ENCODE measurements at regions not wholly inside any gene's neighbourhood (a gene's known extent, or its start where the extent isn't known, plus 50 kb on each side); places are given as distances from the start of the nearest gene placed in this dataset.

DNA sequence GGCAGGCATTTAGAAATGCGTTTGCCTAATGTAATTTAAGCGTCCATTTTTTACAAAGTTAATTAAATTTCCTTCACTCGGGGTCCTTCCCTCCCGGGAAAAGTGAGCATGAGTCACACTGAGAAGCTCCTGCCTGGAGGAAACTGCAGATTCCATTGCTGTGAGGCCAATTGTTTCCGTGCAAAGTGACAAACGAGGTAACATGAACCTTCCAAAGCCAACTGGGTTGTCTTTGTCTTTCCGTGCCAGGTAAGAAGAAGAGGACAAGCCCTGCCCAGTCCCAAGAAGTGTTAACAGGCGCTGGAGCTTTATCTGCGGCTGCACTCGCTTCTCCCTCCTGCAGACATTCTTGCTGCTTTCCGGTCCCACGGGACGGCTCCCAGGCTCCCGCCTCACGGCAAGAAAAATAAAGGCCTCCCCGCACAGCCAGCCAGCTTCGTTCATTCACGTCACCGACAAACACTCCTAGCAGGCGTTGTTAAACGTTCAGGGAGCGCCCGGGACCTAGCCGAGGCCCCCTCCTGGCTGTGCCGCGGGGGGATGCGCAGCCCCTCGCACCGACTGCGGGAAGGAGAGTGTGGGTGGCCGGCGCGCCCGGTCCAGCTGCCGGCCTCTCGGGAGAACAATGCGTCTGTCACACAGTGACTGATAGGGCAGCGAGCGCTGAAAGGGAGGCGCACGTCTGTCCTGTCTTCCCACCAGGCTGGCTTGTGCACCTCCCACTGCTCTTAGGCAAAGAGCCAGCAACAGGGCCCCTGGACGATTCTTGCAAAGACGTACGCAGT is 61.5 kb upstream of the HDDC2 start:
- no peaks in the 10 kb centered on the region for H3K36me3 ChIP-seq
- intact Hi-C loops (cut with DNase I; ENCODE audit: low total_unique reads) = loop anchor here (10.0 kb wide), 1 partner anchor 82 kb away; no protein-coding TSS in a partner anchor
- H3K9me3 ChIP-seq = no peaks in the 10 kb centered on the region
- H3K4me1 ChIP-seq = peaks cover 0 to 68% (median 36%) of the 10 kb centered on the region in 4 donors
- TF ChIP-seq, protein P1, sequence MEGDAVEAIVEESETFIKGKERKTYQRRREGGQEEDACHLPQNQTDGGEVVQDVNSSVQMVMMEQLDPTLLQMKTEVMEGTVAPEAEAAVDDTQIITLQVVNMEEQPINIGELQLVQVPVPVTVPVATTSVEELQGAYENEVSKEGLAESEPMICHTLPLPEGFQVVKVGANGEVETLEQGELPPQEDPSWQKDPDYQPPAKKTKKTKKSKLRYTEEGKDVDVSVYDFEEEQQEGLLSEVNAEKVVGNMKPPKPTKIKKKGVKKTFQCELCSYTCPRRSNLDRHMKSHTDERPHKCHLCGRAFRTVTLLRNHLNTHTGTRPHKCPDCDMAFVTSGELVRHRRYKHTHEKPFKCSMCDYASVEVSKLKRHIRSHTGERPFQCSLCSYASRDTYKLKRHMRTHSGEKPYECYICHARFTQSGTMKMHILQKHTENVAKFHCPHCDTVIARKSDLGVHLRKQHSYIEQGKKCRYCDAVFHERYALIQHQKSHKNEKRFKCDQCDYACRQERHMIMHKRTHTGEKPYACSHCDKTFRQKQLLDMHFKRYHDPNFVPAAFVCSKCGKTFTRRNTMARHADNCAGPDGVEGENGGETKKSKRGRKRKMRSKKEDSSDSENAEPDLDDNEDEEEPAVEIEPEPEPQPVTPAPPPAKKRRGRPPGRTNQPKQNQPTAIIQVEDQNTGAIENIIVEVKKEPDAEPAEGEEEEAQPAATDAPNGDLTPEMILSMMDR (IDR thresholded peaks at IDR 0.05) = no peak
- H3K27me3 ChIP-seq = no peaks in the 10 kb centered on the region
- peak; percentile 70 to 95 for DNase-seq
- peak overlapping the region; percentile 90 to 91 for H3K27ac ChIP-seq
- H3K4me3 ChIP-seq = peak overlapping the region; percentile 56 to 65

DNA sequence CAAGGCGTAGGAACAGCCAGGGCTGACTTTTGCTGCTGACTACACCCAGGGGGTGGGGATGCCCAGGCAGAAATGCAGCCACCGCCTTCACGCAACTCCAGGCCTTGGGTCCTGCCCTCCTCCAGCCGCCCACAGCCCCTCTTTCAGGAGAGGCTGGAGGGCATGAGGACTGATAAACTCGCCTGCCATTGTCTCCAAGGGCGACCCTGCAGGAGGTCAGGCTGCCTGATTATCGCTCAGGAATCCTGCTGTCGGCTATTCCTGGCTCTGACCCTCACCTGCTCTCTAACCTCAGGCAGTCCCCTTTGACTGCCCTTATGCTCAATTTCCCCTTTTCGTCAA is 62.0 kb upstream of the HDDC2 start:
- peak overlapping the region; percentile 56 to 65 for H3K4me3 ChIP-seq
- peak overlapping the region; percentile 90 to 91 for H3K27ac ChIP-seq
- H3K36me3 ChIP-seq = no peaks in the 10 kb centered on the region
- no peaks in the 10 kb centered on the region for H3K9me3 ChIP-seq
- TF ChIP-seq, protein P1 (IDR thresholded peaks at IDR 0.05) = no peak
- H3K27me3 ChIP-seq = no peaks in the 10 kb centered on the region
- intact Hi-C loops (cut with DNase I; ENCODE audit: low total_unique reads) = loop anchor here (10.0 kb wide), 1 partner anchor 81 kb away; no protein-coding TSS in a partner anchor
- H3K4me1 ChIP-seq = peaks cover 0 to 74% (median 36%) of the 10 kb centered on the region in 4 donors
- DNase-seq = no peak

DNA sequence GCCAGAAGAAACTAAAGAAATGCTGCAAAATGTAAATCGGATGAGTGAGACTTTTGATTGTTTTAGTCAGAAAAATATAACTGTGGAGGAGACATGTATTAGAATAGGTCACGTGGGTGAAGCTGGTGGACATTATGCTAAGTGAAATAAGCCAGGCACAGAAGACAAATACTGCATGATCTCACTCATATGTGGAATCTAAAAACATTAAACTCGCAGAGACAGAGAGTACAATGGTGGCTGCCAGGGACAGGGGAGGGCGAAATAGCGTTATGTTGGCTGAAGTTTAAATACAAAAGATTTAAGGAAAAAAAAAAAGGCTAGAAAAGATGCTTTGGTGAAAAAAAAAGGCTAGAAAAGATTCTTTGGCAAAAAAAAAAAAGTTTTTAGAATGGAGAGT is 63.5 kb upstream of the HDDC2 start:
- Histone ChIP-seq H3K9me3 (no peaks in the 10 kb centered on the region), H3K4me3 (no peak overlapping the region), H3K36me3 (no peaks in the 10 kb centered on the region), H3K4me1 (peaks cover 0 to 77% (median 36%) of the 10 kb centered on the region in 4 donors), H3K27ac (peak overlapping the region; percentile 90 to 91), H3K27me3 (no peaks in the 10 kb centered on the region)
- DNase-seq = no peak
- TF ChIP-seq, protein P1 (IDR thresholded peaks at IDR 0.05) = no peak
- intact Hi-C loops (cut with DNase I; ENCODE audit: low total_unique reads) = loop anchor here (10.0 kb wide), 1 partner anchor 80 kb away; no protein-coding TSS in a partner anchor

DNA sequence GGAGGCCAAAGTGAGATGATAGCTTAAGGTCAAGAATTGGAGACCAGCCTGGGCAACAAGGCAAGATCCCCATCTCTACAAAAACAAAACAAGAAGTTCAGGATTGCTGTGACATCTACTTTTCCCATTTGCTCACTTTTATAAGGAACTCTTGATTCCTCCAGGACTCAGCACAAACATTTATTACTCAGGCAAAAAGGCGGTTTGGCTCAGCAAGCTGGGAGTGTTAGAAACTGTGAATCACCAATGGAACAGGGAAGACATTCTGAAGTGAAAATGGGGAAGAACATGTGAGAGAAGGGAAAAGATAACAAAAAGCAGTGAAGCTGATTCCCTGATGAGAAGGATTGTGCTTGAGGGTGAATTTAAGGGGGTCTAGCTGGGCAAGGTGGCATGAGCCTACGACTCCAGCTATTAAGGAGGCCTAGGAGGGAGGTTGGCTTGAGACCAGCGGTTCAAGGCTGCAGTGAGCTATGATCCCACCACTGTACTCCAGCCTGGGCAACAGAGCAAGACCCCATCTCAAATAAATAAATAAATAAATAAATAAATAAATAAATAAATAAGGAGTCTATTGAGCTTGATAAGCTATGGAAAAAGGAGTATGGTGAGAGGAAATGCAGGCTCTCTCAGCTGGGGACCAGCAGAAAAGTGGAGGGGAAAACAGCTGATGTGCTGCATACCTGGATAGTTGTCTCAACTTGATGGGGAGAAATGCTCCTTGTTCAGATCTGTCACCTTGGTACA is 65.4 kb upstream of the HDDC2 start:
- Histone ChIP-seq H3K36me3 (no peaks in the 10 kb centered on the region), H3K4me3 (no peak overlapping the region), H3K27ac (peak overlapping the region; percentile 90 to 91), H3K9me3 (no peaks in the 10 kb centered on the region), H3K4me1 (peaks cover 0 to 75% (median 29%) of the 10 kb centered on the region in 4 donors), H3K27me3 (no peaks in the 10 kb centered on the region)
- intact Hi-C loops (cut with DNase I; ENCODE audit: low total_unique reads) = loop anchor here (10.0 kb wide), 1 partner anchor 78 kb away; no protein-coding TSS in a partner anchor
- TF ChIP-seq, protein P1 (IDR thresholded peaks at IDR 0.05) = no peak
- peak in 1 of 2 donors; percentile 42 for DNase-seq

DNA sequence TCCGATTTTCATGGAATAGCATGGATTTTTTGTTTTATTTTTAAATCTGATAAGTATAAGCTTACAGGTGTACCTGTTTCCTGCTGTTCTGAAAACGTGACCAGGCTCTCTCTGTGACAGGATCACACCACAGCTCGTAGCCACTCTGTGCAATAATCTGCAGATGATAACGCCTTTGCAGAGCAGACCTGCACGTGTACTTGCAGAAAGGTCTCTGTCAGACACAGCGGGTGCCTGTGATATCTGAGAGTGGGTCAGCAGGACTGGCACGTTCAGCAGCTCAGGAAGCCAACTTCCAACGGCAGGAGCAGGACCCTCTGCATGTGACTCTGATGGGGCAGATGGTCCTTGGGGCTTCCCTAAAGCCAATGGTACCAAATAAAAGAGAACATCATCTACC is 68.6 kb upstream of the HDDC2 start:
- no peaks in the 10 kb centered on the region for H3K27me3 ChIP-seq
- H3K9me3 ChIP-seq = no peaks in the 10 kb centered on the region
- intact Hi-C loops (cut with DNase I; ENCODE audit: low total_unique reads) = no loop called here
- H3K4me3 ChIP-seq = no peak overlapping the region
- H3K4me1 ChIP-seq = peaks cover 0 to 48% (median 10%) of the 10 kb centered on the region in 4 donors
- H3K36me3 ChIP-seq = no peaks in the 10 kb centered on the region
- peak overlapping the region in 1 of 2 donors; percentile 1 for H3K27ac ChIP-seq
- TF ChIP-seq, protein P1 (IDR thresholded peaks at IDR 0.05) = no peak
- DNase-seq = no peak

Data from tibial artery (tissue), 4 donors.